ENCODE measurements at regions not wholly inside any gene's neighbourhood (a gene's known extent, or its start where the extent isn't known, plus 50 kb on each side); places are given as distances from the start of the nearest gene placed in this dataset.

GRCh38 chr3:124461126-124461525 is 269.1 kb upstream of the UMPS start:
- TF ChIP-seq CTCF (conservative IDR thresholded peaks at IDR 0.05; ENCODE audit: low read length) (no peak), EZH2phosphoT487 (IDR thresholded peaks at IDR 0.05; ENCODE audit: borderline replicate concordance) (no peak)

Measured in Loucy (cell line).